ENCODE measurements at regions not wholly inside any gene's neighbourhood (a gene's known extent, or its start where the extent isn't known, plus 50 kb on each side); places are given as distances from the start of the nearest gene placed in this dataset.
"Not testable (repeated sequence)": the region's sequence is repeated elsewhere in the genome, so short reads cannot be mapped to it uniquely, and the experiment has no call there.

GRCh38 chr3:164113371-164114332, 964.6 kb downstream of the SI start:
- DNase-seq (ENCODE audit: low spot score): no peak

DNA sequence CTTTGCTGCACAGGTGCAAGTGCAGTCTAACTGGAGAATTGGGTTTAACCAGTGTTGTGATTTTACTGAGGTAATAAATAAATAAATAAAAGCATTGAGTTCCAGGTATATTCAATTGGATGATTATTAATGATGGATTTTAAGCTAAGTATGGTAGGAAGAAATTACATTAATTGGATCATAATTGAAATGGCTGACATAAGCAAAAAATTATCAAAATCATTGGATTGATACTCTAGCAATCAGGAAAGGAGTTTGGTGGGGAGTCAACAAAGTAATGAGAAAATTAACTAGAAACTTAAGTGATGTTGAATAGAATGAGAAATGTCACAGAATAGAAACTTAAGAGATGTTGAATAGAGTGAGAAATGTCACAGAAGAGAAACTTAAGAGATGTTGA, 981.9 kb downstream of the SI start:
- DNase-seq (ENCODE audit: low spot score): no peak

DNA sequence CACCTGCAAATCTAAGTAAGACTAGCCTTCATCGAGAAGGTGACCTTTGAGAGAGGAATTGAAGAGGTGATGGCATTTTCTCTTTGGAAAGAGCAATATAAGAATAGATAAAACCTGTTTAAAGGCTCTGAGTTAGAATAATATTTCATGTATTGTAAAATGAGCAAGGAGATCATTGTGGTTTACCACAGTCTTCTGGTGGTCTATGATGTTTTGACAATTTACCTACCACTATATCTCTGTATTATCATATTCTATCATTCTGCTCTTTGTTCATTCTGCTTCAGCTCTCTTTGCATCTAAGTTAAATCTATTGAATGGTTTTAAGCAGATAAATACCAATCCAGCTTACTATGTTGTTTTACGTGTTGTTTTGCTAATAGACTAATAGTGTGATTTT, 982.3 kb downstream of the SI start:
- DNase-seq (ENCODE audit: low spot score): no peak

DNA sequence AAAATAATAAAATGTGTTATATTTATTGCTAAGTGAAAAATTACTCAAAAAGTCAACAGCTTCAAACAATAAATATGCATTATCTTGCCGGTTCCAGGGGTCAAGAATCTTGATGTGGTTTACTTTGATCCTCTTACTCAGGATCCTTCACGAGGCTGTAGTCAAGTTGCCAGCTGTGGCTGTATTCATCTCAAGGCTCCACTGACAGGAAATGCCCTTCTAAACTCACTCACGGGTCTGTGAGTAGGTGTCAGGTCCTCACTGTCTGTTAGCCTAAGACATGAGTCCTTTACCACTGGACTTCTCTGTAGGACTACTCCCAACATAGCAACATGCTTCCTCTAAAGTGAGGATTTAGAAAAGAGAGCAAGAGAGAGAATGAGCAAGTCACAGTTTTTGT, 983.0 kb downstream of the SI start:
- no peak for DNase-seq (ENCODE audit: low spot score)

GRCh38 chr3:164094546-164094945, 983.8 kb downstream of the SI start:
- no peak for DNase-seq (ENCODE audit: low spot score)

DNA sequence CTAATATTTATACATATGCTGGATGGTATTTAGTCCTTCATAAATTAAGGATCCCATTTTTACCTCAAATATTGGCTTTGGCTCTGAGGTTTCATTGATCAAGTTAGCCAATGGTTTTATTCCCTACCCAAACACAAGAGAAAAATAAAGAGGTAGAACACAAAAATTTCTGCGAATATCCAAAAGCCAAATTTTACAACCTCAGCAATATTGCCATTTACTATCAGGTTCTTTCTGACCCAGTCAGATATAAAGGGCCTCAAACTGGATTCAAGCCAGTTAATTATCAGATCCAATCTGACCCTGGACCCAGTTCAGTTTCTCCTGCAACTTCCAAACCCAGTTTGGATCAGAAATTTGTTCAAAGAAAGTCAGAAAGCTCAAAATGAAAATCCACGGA, 998.1 kb downstream of the SI start:
- no peak for DNase-seq (ENCODE audit: low spot score)

DNA sequence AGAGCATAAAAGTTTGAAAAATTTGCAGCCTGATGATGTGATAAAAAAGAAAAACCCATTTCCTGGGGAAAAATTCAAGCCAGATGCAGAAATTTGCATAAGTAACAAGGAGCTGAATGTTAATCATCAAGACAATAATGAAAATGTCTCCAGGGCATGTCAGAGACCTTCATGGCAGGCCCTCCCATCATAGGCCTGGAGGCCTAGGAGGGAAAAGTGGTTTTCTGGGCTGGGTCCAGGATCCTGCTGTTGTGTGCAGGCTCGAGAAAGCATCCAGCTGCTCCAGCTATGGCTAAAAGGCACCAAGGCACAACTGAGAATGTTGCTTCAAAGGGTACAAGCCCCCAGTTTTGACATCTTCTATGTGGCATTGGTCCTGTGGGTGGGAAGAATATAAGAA, 1014.0 kb downstream of the SI start:
- no peak for DNase-seq (ENCODE audit: low spot score)

DNA sequence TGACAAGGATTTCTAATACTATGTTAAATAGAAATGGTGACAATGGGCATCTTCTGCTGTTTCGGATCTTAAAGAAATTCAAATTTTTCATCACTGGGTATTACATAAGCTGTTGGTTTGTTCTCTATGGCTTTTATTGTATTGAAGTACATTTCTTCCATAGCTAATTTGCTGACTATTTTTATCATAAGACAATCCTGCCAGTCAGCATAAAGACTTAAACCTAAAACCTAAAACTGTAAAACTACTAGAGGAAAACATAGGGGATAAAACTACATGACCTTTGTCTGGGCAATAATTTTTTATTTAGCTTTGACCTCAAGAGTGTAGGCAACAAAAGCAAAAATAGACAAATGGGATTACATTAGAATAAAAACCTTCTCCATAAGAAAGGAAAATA, 1017.4 kb downstream of the SI start:
- no peak for DNase-seq (ENCODE audit: low spot score)

DNA sequence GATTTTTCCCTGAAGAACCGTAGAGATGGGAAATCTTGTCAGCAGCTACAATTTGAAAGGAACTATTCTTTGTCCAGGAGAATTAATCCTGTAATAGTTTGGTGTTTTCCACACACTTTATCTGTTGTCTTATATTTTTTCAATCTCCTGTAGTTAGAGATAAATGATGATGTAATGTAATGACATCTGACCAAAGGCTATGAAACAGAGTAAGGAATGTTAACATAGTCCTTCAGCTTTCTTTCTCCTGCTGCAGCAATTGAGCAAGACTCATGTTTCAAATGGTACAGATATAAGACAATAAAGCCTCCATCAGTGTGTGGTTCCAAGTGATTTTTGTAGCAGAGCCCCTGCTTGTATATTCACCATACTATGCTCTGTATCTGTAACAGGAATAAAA, 1028.4 kb downstream of the SI start:
- no peak for DNase-seq (ENCODE audit: low spot score)

DNA sequence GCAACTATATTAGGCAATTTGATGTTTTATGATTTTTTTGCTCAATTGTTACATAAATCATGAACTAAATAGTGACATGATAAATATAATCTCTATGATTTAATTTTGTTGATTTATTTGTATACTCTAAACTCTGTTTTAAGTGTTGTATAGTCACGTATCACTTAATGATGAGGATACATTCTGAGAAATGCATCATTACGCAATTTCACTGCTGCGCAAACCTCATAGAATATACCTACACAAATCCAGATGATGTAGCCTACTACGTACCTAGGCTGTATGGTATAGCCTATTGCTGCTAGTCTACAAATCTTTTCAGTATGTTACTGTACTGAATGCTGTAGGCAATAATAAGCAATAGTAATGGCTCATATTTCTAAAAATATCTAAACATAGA, 1029.8 kb downstream of the SI start:
- no peak for DNase-seq (ENCODE audit: low spot score)

DNA sequence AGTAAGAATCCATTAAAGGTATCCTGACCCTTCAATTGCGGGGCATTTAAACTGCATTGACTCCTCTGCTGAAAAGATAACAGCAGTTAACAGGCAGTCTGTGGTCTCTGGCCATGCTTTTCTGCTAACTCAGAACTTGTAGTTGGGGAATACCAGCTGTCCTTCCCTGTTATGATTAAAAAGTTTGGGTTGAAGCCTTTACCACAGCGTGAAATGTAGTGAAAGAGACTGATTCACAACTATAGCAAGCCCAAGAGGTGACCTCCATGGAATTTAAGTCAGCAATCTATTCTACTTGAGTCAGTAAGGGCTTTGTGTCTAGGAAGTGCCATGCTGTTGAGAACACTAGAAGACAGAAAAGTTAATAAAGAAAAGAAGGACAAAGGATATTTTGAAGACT, 1037.3 kb downstream of the SI start:
- no peak for DNase-seq (ENCODE audit: low spot score)

- DNase-seq (ENCODE audit: low spot score): no peak
Measured at GRCh38 chr3:164030194-164030593, 1048.1 kb downstream of the SI start.

DNA sequence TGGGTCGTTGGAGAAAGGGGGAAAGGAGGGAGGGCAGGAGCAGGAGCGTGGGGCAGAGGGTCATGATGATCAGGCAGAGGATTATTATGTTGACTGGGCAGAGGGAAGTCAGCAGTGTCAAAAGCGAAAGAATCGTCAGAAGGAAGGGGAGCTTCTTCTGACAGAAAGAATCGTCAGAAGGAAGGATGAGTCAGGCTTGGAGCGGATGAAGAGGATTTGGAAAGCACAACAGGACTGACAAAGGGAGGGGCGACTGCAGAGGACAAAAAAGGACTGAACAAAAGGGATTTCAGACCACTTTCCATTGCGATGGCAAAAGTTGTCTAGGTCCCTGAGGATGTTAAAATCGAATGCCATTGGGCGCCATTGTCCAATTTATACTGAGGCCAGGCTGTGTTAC, 1053.5 kb downstream of the SI start:
- DNase-seq (ENCODE audit: low spot score): no peak

DNA sequence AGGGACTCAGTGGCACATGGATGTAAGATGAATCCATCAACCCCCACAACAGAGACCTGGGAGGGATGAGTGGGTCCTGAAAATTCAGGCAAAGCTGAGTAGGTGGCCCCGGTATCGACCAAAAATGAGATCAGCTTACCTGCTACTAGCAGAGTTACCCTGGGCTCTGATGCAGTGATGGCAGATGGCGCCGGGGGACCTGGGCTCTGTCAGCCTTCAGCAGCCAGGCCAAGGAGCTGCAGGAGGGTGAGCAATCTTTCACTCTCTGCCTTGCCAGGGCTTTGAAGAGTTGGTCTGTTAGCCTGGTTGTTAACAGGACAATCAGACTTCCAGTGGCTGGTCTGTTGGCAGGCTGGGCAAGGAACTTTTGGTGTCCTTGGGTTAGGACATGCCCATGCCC, 1054.8 kb downstream of the SI start:
- DNase-seq (ENCODE audit: low spot score): no peak

DNA sequence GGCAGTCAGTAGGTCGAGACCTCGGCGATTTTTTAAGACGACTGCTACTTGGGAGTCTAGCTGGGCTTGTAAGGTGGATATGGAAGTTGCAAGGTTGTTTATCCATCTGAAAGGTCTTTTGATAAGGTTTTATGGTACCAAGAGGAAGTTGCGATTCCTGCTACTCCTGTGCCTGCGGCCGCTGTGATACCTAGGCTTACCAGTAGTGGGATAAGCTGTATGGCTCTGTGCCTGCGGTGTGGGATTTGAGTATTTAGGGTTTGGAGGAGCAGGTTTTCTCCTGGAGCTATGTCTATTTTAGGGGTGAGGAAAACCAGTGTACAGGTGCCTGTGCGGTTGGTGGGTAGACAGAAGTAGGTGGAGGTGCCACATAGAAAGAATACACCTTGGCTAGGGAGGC, 1059.8 kb downstream of the SI start:
- DNase-seq (ENCODE audit: low spot score): no peak

DNA sequence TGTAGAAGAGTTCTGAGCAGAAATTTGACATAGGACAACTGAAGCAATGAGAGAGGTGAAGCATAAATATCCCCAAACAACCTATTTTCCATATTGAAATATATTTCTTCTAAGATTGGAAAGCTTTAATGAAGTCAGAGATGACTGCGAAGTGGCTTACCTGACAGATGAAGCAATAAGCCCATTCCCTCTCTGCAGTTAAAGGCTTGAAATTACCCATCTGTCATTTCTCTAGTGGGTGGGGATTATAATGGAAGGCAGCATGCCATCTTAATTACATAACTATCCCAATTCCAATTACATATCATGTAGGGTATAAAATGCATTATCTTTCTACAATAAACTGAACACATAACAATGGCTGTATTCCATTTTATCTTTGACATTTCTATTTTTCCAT, 1070.5 kb downstream of the SI start:
- DNase-seq (ENCODE audit: low spot score): no peak

DNA sequence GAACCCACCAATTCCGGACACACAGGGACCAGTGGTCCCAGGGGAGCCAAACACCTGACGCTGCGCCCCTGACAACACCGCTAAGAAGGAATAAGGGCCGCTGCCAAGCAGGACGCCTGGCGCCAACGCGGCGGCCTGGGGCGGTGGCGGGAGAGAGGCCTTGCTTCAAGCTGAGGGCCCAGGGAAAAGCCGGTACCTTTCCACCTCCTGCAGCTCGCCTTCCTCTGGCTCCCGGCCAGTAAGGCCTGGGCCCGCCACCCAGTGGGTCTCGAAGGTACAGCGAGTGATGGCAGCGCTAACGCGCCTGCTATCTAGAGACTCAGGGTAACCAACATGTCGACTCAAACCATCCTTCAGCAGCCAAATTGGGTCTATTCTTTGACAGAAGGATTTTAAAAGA, 1074.1 kb downstream of the SI start:
- DNase-seq (ENCODE audit: low spot score): no peak

- not testable (repeated sequence) for DNase-seq (ENCODE audit: low spot score)
Measured at GRCh38 chr3:164003016-164003415, 1075.3 kb downstream of the SI start.

GRCh38 chr3:163983940-163984339, 1094.4 kb downstream of the SI start:
- DNase-seq (ENCODE audit: low spot score): no peak

GRCh38 chr3:163971861-163972260, 1106.4 kb downstream of the SI start:
- no peak for DNase-seq (ENCODE audit: low spot score)

- DNase-seq (ENCODE audit: low spot score): no peak
Measured at GRCh38 chr3:163957072-163957471, 1121.2 kb downstream of the SI start.

DNA sequence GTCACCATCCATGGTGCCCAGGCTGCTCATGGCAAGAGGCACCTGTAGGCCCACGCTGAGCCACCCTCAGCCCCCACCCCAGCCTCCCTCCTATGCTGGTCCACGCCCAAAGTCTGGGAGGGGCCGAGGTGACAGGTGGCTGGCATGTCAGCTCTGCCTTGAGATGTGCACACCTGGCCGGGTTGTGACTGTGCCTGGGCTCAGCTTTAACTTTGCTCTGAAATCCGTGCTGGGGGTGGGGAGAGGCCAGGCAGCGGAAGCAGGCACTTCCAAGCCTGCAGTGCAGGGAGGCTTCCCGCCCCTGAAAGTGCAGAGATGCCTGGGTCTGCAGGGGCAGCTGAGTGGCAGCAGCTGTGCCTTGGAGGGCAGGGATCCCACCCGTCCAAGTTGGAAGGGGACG, 1124.8 kb downstream of the SI start:
- no peak for DNase-seq (ENCODE audit: low spot score)

- no peak for DNase-seq (ENCODE audit: low spot score)
Measured at GRCh38 chr3:163952499-163952898, 1125.8 kb downstream of the SI start.

DNA sequence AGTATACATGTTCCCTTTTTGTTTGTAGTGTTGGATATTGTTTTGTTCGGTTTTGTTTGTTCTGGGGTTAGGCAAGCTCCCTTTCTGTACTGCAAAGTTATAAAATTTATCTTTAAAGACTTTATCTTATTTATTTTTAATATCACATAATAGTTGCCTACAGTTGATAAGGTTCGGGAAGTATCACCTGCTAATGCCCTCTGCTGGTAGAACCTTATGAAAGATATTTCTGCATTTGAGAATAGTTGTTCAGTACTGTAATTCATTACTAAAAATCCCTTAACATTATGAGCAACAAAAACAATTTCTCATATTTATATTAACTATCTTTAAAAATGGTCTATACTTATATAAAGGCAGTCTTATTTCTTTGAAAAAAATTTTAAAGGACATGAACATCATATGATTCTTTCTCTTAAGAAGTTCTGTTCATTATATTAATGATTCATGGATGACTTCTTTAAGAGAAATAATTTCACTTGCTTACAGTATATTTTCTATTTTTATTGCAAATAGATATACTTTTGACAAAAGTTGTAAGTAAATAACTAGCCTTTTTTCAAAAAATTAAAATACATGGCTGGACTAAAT, 1126.8 kb downstream of the SI start:
- DNase-seq (ENCODE audit: low spot score): no peak
